ENCODE measurements at regions not wholly inside any gene's neighbourhood (a gene's known extent, or its start where the extent isn't known, plus 50 kb on each side); places are given as distances from the start of the nearest gene placed in this dataset.
A peak's percentile ranks its signal among the peaks of the same experiment; 100 is the strongest.

GRCh38 chr2:5121642-5122041, 570.5 kb upstream of the SOX11 start:
- H3K36me3 ChIP-seq (replicated peaks; ENCODE audit: control insufficient read depth, insufficient read depth, low read length), result no peaks in the 10 kb centered on the region
- no peaks in the 10 kb centered on the region for H3K27me3 ChIP-seq (ENCODE audit: control insufficient read depth, insufficient read depth, low read length)
- H3K4me3 ChIP-seq (ENCODE audit: insufficient read depth, low read depth, low read length), result no peak overlapping the region
- peak; percentile 57 for DNase-seq

- DNase-seq, result no peak
- Histone ChIP-seq H3K4me3 (ENCODE audit: insufficient read depth, low read depth, low read length) (no peak overlapping the region), H3K27me3 (ENCODE audit: control insufficient read depth, insufficient read depth, low read length) (no peaks in the 10 kb centered on the region), H3K36me3 (replicated peaks; ENCODE audit: control insufficient read depth, insufficient read depth, low read length) (no peaks in the 10 kb centered on the region)
Measured at GRCh38 chr2:5123582-5124196, 568.5 kb upstream of the SOX11 start.

- peak; percentile 31 for DNase-seq
- Histone ChIP-seq H3K27me3 (ENCODE audit: control insufficient read depth, insufficient read depth, low read length) (no peaks in the 10 kb centered on the region), H3K4me3 (ENCODE audit: insufficient read depth, low read depth, low read length) (no peak overlapping the region), H3K36me3 (replicated peaks; ENCODE audit: control insufficient read depth, insufficient read depth, low read length) (no peaks in the 10 kb centered on the region)
Measured at GRCh38 chr2:5125017-5125730, 567.0 kb upstream of the SOX11 start.

- no peaks in the 10 kb centered on the region for H3K27me3 ChIP-seq (ENCODE audit: control insufficient read depth, insufficient read depth, low read length)
- no peaks in the 10 kb centered on the region for H3K36me3 ChIP-seq (replicated peaks; ENCODE audit: control insufficient read depth, insufficient read depth, low read length)
- H3K4me3 ChIP-seq (ENCODE audit: insufficient read depth, low read depth, low read length), result no peak overlapping the region
- no peak for DNase-seq
Measured at GRCh38 chr2:5132281-5132680, 559.9 kb upstream of the SOX11 start.

GRCh38 chr2:5140347-5140746, 551.8 kb upstream of the SOX11 start:
- H3K4me3 ChIP-seq (ENCODE audit: insufficient read depth, low read depth, low read length), result no peak overlapping the region
- no peak for DNase-seq
- no peaks in the 10 kb centered on the region for H3K27me3 ChIP-seq (ENCODE audit: control insufficient read depth, insufficient read depth, low read length)
- no peaks in the 10 kb centered on the region for H3K36me3 ChIP-seq (replicated peaks; ENCODE audit: control insufficient read depth, insufficient read depth, low read length)

GRCh38 chr2:5144159-5144558, 548.0 kb upstream of the SOX11 start:
- DNase-seq, result no peak
- H3K4me3 ChIP-seq (ENCODE audit: insufficient read depth, low read depth, low read length), result no peak overlapping the region
- H3K36me3 ChIP-seq (replicated peaks; ENCODE audit: control insufficient read depth, insufficient read depth, low read length), result no peaks in the 10 kb centered on the region
- H3K27me3 ChIP-seq (ENCODE audit: control insufficient read depth, insufficient read depth, low read length), result no peaks in the 10 kb centered on the region

GRCh38 chr2:5145053-5145452, 547.1 kb upstream of the SOX11 start:
- DNase-seq, result no peak
- H3K27me3 ChIP-seq (ENCODE audit: control insufficient read depth, insufficient read depth, low read length), result no peaks in the 10 kb centered on the region
- no peaks in the 10 kb centered on the region for H3K36me3 ChIP-seq (replicated peaks; ENCODE audit: control insufficient read depth, insufficient read depth, low read length)
- no peak overlapping the region for H3K4me3 ChIP-seq (ENCODE audit: insufficient read depth, low read depth, low read length)

GRCh38 chr2:5145801-5146200, 546.4 kb upstream of the SOX11 start:
- Histone ChIP-seq H3K4me3 (ENCODE audit: insufficient read depth, low read depth, low read length) (no peak overlapping the region), H3K36me3 (replicated peaks; ENCODE audit: control insufficient read depth, insufficient read depth, low read length) (no peaks in the 10 kb centered on the region), H3K27me3 (ENCODE audit: control insufficient read depth, insufficient read depth, low read length) (no peaks in the 10 kb centered on the region)
- DNase-seq, result no peak

- no peaks in the 10 kb centered on the region for H3K36me3 ChIP-seq (replicated peaks; ENCODE audit: control insufficient read depth, insufficient read depth, low read length)
- H3K4me3 ChIP-seq (ENCODE audit: insufficient read depth, low read depth, low read length), result no peak overlapping the region
- no peaks in the 10 kb centered on the region for H3K27me3 ChIP-seq (ENCODE audit: control insufficient read depth, insufficient read depth, low read length)
- no peak for DNase-seq
Measured at GRCh38 chr2:5148392-5149085, 543.6 kb upstream of the SOX11 start.

- Histone ChIP-seq H3K4me3 (ENCODE audit: insufficient read depth, low read depth, low read length) (no peak overlapping the region), H3K27me3 (ENCODE audit: control insufficient read depth, insufficient read depth, low read length) (no peaks in the 10 kb centered on the region), H3K36me3 (replicated peaks; ENCODE audit: control insufficient read depth, insufficient read depth, low read length) (no peaks in the 10 kb centered on the region)
- DNase-seq, result no peak
Measured at GRCh38 chr2:5150871-5151270, 541.3 kb upstream of the SOX11 start.

- no peak overlapping the region for H3K4me3 ChIP-seq (ENCODE audit: insufficient read depth, low read depth, low read length)
- DNase-seq, result no peak
Measured at GRCh38 chr2:5164776-5165525, 527.2 kb upstream of the SOX11 start.

GRCh38 chr2:5172923-5173322, 519.3 kb upstream of the SOX11 start:
- H3K4me3 ChIP-seq (ENCODE audit: insufficient read depth, low read depth, low read length), result no peak overlapping the region
- DNase-seq, result no peak
- no peaks in the 10 kb centered on the region for H3K36me3 ChIP-seq (replicated peaks; ENCODE audit: control insufficient read depth, insufficient read depth, low read length)
- H3K27me3 ChIP-seq (ENCODE audit: control insufficient read depth, insufficient read depth, low read length), result no peaks in the 10 kb centered on the region

More at GRCh38 chr2:5164776-5165525, 527.2 kb upstream of the SOX11 start:
- H3K36me3 ChIP-seq (replicated peaks; ENCODE audit: control insufficient read depth, insufficient read depth, low read length), result no peaks in the 10 kb centered on the region
- H3K27me3 ChIP-seq (ENCODE audit: control insufficient read depth, insufficient read depth, low read length), result no peaks in the 10 kb centered on the region

GRCh38 chr2:5173876-5174535, 518.2 kb upstream of the SOX11 start:
- Histone ChIP-seq H3K4me3 (ENCODE audit: insufficient read depth, low read depth, low read length) (no peak overlapping the region), H3K36me3 (replicated peaks; ENCODE audit: control insufficient read depth, insufficient read depth, low read length) (no peaks in the 10 kb centered on the region), H3K27me3 (ENCODE audit: control insufficient read depth, insufficient read depth, low read length) (no peaks in the 10 kb centered on the region)
- DNase-seq, result no peak

GRCh38 chr2:5175231-5175630, 517.0 kb upstream of the SOX11 start:
- Histone ChIP-seq H3K36me3 (replicated peaks; ENCODE audit: control insufficient read depth, insufficient read depth, low read length) (no peaks in the 10 kb centered on the region), H3K27me3 (ENCODE audit: control insufficient read depth, insufficient read depth, low read length) (no peaks in the 10 kb centered on the region), H3K4me3 (ENCODE audit: insufficient read depth, low read depth, low read length) (no peak overlapping the region)
- no peak for DNase-seq
